CD4-positive, alpha-beta T cell treated with Interleukin-21 for 1 hour (primary cell): ENCODE measurements at regions not wholly inside any gene's neighbourhood (a gene's known extent, or its start where the extent isn't known, plus 50 kb on each side); places are given as distances from the start of the nearest gene placed in this dataset.
A peak's percentile ranks its signal among the peaks of the same experiment; 100 is the strongest.
"Not testable (repeated sequence)": the region's sequence is repeated elsewhere in the genome, so short reads cannot be mapped to it uniquely, and the experiment has no call there.

Source experiments
- DNase-seq: peaks from one replicate; pipeline ENCODE4 v3.0.0-alpha.2; 2020

GRCh38 chr1:9442278-9442846 lies 96.9 kb upstream of the SLC25A33 start:
- no peak for DNase-seq

DNA sequence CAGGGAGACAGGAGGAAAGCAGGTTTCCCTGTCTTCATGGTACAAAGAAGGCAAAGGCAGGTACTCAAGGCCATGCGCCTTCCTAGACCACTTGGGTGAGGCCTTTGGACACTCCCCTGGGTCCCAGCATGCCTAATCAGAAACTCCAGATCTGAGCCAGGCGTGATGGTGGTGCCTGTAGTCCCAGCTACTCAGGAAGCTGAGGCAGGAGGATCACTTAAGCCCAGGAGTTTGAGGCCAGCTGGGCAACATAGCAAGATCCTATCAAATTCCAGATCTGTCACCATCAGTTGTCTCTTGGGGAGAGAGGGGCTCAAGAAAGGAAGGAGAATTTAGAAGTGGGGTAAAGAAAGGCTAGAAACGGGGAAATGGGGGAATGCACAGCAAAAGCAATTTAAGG lies 96.3 kb upstream of the SLC25A33 start:
- DNase-seq: no peak

DNA sequence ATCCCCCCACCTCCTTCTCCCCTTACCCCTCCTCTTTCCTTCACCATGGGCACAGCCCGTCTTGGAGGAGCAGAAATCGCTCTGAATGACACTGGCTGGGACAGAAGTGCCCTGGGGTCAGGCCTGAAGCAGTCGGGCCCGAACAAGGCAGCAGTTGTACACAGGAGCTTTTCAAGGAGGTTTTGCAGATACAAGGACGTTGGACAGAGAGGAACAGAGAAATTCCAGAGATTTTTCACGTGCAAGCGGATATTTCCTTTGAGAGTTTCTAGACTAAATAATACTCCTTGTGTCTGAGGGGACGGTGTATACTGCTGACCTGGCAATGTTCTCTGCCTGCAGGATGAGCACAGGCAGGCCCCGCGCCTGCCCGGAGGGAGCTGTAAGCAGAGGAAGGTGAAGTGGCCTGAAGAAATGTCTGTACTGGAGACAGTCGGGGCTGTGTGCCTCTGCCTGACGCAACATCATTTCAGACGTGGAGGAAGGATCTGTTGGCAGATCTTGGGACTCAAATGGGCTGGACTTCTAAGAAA lies 95.3 kb upstream of the SLC25A33 start:
- DNase-seq: no peak

DNA sequence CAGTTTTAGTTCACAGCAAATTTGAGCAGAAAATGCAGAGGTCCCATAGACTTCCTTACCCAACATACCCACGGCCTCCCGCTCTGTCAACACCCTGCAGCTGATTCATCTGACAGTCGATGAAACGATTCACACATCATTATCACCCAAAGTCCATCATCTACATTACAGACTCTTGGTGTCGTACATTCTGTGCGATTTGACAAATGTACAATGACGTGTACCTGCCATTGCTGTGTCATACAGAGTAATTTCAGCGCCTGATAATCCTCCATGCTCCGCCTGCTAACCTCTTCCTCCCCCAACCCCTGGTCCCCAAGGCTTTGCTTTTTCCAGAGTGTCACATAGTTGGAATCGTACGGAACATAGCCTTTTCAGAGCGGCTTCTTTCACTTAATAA lies 94.7 kb upstream of the SLC25A33 start:
- no peak for DNase-seq

DNA sequence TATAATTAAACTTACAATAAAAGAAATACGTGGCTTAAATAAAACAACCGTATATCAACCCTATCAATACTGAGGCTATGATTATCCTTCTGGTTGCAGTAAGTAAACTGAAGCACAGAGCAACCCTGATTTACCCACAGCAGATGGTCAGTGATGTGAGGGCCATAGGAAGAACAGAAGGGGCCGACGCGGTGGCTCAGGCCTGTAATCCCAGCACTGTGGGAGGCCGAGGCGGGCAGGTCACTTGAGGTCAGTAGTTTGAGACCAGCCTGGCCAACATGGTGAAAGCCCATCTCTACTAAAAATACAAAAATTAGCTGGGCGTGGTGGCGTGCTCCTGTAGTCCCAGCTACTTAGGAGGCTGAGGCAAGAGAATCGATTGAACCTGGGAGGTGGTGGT lies 94.2 kb upstream of the SLC25A33 start:
- DNase-seq: not testable (repeated sequence)

DNA sequence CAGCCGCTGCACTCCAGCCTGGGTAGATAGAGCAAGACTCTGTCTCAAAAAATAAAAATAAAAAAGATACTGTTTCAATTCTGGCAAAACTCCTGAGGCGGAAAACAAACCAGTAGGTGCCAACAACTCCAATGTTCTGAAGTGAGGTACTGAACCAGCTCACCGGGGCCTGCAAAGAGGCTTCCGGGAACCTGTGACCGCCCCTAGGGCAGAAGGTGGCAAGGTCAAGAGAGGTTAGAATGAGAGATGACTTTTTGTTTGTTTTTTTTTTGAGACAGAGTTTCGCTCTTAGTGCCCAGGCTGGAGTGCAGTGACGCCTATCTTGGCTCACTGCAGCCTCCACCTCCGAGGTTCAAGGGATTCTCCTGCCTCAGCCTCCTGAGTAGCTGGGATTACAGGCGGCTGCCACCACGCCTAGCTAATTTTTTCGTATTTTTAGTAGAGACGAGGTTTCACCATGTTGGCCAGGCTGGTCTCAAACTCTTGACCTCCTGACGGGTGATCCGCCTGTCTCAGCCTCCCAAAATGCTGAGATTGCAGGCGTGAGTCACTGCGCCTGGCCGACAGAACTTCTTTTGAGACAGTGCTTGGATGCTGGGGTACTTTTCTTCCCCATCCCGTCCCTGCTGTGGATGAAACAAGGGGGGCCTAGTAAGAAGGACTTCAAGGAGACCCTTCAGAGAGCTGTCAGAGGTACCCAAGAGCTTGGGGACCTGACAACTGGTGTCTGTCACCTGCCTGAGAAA lies 91.9 kb upstream of the SLC25A33 start:
- no peak for DNase-seq

GRCh38 chr1:9448132-9449109 lies 90.8 kb upstream of the SLC25A33 start:
- DNase-seq: no peak

GRCh38 chr1:9449110-9449627 lies 90.1 kb upstream of the SLC25A33 start:
- no peak for DNase-seq

GRCh38 chr1:9449976-9450696 lies 89.1 kb upstream of the SLC25A33 start:
- DNase-seq: no peak

GRCh38 chr1:9451081-9451480 lies 88.2 kb upstream of the SLC25A33 start:
- DNase-seq: no peak

DNA sequence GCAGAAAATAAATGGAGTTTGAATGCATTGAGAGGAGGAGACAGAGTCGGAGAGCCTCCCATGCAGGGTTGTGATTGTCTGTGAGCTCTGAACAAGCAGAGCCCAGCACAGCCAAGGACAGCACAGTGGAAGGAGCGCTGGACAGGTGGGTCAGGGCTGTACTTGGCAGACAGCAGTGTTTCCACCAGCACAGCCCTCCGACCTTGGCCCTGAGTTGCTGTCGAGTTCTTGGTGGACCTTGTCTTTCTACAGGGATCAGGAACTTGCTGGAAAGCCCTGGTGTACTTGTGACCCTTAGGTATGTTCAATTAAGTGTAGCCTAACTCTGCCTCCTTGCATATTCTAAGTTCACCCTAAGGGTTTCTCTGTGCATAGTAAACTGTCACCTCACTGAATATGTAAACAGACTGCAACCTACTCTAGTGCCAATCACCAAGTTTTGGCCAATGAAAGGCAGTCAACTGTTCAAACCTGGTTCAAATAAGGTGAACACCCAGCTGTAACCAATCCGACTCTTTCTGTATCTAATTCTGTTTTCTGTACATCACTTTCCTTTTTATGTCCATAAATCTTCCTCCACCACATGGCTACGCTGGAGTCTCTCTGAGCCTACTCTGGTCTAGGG lies 86.6 kb upstream of the SLC25A33 start:
- no peak for DNase-seq

DNA sequence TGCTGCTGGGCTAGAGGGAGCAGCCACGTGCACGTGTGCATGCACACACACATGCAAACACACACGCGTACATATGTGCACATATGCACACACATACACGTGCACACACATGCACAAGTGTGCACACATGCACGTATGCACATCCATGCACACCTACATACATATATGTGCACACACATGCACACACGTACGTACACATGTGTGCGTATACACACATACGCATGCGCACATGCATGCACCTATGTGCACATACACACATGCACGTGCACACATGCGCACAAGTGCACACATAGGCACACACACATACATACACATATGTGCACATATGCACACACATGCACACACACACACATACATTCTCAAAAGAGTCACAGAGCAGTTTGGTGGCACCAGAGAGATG lies 85.9 kb upstream of the SLC25A33 start:
- no peak for DNase-seq

DNA sequence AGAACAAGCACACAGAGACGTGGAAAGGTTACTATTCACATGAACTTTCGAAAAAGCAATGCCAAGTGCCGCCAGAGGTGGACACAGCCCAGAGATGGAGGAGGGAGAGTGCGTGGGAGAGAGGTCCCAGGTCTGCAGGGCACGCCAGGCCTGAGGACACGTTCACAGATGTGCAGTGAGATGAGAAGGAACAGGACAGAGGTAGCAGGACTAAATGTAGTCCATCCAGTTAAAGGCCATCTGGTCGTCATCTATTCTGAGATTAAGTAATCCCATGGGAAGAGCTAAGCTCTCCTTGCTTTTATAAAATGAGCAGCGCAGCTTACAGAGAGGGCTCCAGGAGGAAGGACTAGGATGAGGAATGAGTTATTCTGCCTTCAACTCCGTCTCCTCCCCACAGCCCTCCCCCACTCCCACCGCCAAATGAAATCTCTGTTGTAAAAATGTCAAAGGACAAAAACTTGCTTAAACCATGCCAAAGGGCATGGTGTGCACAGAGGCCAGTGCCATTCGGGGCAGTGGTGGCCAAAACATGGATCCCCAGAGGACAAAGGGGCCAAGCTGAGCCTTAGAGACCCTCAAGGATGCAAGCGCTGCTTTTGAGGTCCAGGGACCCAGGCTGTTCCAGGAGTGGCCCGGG lies 85.4 kb upstream of the SLC25A33 start:
- DNase-seq: no peak

DNA sequence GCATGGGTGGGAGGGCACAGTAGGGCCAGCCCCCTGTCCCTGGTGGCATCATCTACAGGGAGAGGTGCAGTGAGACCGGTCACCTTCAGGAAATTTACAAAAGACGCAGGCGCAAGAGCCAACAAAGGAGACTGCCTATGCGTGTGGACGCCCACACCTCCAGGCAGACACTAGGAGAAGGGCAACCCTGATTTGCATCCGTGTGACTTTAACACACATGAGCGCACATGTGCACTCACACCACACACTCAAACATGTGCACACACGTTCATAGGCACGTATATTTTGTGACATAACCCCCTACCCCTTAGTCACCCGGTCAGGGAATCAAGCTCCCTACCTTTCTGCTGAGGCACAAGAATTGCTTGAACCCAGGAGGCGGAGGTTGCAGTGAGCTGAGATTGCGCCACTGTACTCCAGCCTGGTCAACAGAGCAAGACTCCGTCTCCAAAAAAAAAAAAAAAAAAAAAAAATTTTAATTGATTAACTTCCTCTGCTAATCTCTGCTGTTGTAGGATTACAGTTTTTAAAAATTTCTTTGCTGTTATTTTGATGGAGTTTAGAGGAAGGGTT lies 84.7 kb upstream of the SLC25A33 start:
- no peak for DNase-seq

- DNase-seq: peak; percentile 58
Measured at GRCh38 chr1:9455487-9456234, 83.6 kb upstream of the SLC25A33 start.

- DNase-seq: no peak
Measured at GRCh38 chr1:9456833-9457232, 82.4 kb upstream of the SLC25A33 start.

DNA sequence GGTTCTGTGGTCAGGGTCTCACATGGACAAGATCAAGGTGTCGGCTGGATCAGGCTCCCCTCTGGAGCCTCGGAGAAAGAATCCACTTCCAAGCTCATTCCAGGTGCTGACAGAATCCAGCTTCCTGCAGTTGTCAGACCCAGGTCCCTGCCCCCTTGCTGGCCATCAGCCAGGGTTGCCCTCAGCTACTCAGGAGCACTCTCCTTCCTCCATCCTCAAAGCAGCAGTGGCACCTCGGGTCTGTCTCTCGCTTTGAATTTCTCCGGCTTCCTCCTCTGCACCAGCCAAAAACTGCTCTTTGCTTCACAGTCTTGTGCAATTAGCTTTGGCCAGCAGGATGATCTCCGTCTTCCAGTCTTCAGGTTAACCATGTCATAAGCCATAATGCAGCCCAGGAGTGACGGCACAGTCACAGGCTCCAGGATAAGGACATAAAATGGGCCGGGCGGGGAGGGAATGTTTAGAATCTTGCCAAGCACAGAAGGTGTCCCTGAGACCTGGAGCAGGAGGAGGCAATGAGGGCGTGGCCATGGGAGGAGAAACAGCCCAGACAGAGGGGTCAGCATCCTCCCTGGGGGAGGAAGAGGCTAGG lies 79.4 kb upstream of the SLC25A33 start:
- no peak for DNase-seq

DNA sequence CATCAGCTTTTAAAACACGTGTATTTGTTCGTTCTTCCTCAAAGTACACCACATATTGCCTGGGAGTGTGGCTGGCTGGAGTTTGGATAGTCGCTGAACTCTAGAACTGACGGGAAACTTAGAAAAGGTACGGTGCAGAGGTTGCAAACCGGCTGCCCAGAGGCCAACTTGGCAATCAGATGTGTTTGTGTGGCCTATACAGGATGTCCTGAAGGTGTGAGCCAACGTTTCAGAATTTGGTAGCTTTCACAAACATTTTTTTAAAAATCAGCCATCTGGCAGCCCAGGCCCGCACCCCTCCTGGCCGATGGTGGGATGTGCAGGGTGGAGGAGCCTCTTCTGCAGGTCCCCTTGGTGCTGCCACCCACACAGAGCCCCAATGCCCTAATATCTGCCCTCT lies 73.6 kb upstream of the SLC25A33 start:
- DNase-seq: no peak

GRCh38 chr1:9466780-9467758 lies 72.2 kb upstream of the SLC25A33 start:
- DNase-seq: no peak
